Duodenal mucosa (tissue), 2 donors: ENCODE measurements at regions not wholly inside any gene's neighbourhood (a gene's known extent, or its start where the extent isn't known, plus 50 kb on each side); places are given as distances from the start of the nearest gene placed in this dataset.

Experiments used
- H3K27ac ChIP-seq: one replicate; pipeline ENCODE4 v1.7.0; 2013; ENCODE audit warnings: low read depth, low read length
- H3K27me3 ChIP-seq, 2 donors: one replicate each; pipeline ENCODE4 v1.7.0; 2013; ENCODE audit warnings: low read length in 2 of 2, control low read depth in 1 of 2; ENCODE audit not compliant: insufficient read depth in 2 of 2, control insufficient read depth in 1 of 2
- H3K36me3 ChIP-seq, 2 donors: one replicate each; pipeline ENCODE4 v1.7.0; 2013; ENCODE audit warnings: low read length in 2 of 2, control low read depth in 1 of 2; ENCODE audit not compliant: insufficient read depth in 2 of 2, control insufficient read depth in 1 of 2
- H3K4me1 ChIP-seq, 2 donors: one replicate each; pipeline ENCODE4 v1.7.0; 2013; ENCODE audit warnings: low read length in 2 of 2, control low read depth in 1 of 2; ENCODE audit not compliant: insufficient read depth in 2 of 2, control insufficient read depth in 1 of 2
- H3K4me3 ChIP-seq, 2 donors: one replicate each; pipeline ENCODE4 v1.7.0; 2013; ENCODE audit warnings: low read length in 2 of 2, low read depth in 1 of 2
- H3K9ac ChIP-seq, 2 donors: one replicate each; pipeline ENCODE4 v1.7.0; 2013; ENCODE audit warnings: low read length in 2 of 2, low read depth in 1 of 2
- H3K9me3 ChIP-seq, 2 donors: one replicate each; pipeline ENCODE4 v1.7.0; 2013; ENCODE audit warnings: low read length in 2 of 2, control low read depth in 1 of 2; ENCODE audit not compliant: control insufficient read depth in 1 of 2

DNA sequence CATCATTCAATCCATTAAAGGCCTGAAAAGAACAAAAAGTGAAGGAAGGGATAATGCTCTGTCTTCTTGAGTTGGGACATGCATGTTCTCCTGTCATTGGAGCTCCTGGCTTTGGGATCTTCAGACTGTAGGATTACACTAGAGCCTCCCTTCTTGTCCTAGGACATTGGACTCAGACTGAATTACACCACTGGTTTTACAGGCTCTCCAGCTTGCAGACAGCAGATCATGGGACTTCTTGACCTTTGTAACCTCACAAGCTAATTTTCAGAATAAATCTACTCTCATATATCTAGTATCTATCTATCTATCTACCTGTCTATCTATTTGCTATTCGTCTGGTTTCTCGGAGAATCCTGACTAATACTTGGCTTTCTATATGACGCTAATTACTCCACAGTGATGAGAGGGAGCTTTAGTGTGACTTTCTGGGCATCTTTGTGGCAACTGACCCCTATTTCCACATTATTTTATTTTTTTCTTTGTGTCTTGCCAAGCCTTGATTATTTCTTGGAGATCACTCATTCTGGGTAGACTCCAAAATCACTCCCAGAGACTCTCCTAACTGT lies 151.9 kb upstream of the ZNF184 start:
- H3K4me1 ChIP-seq: no peaks in the 10 kb centered on the region
- H3K27ac ChIP-seq: no peak overlapping the region
- H3K4me3 ChIP-seq: no peak overlapping the region
- peaks cover 6 to 7% of the 10 kb centered on the region in 2 donors for H3K27me3 ChIP-seq
- no peak overlapping the region for H3K9ac ChIP-seq
- no peaks in the 10 kb centered on the region for H3K9me3 ChIP-seq
- no peaks in the 10 kb centered on the region for H3K36me3 ChIP-seq

DNA sequence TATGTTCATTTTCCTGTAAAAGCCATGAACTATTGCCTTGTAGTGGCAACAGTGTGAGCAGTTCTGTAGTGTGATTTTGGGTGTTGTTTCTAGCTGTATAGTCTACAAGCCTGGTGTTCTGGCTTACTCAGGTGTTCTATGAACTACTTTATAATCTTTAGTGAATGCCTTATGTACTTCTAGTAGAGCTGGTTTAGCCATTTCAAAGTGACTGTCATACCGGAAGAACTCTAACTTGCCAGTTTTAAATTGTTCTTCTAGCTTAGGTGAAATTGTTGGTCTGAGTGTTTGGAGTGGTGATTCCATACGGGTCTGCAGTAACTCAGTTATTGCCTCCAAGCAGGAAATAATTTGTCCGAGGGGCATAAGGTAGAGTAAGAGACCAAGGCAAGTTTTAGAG lies 150.2 kb upstream of the ZNF184 start:
- H3K9ac ChIP-seq: no peak overlapping the region
- H3K27ac ChIP-seq: no peak overlapping the region
- H3K27me3 ChIP-seq: peaks cover 7 to 9% of the 10 kb centered on the region in 2 donors
- no peaks in the 10 kb centered on the region for H3K36me3 ChIP-seq
- H3K4me1 ChIP-seq: peaks cover 0 to 2% of the 10 kb centered on the region in 2 donors
- H3K4me3 ChIP-seq: peak overlapping the region in 1 of 2 donors; percentile 0
- no peaks in the 10 kb centered on the region for H3K9me3 ChIP-seq

DNA sequence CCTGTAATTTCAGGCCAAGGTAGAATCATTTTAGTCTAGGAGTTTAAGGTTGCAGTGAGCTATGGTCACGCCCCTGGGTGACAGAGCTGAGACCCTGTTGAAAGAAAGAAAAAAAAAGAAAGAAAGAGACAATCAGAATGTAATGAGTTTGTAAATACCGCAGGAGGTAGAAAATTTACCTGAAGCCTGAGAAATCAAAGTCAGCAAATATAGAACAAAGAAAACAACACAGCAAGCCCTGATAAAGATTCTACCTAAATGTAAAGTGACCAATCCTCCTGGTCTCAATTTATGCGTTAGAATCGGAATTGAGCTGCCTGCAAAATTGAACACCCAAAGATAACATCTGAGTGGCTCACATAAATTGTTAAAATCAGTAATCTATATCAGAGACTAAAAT lies 146.5 kb upstream of the ZNF184 start:
- Histone ChIP-seq H3K9ac (no peak overlapping the region), H3K27me3 (peaks cover 14 to 20% of the 10 kb centered on the region in 2 donors), H3K4me1 (peaks cover 0 to 11% of the 10 kb centered on the region in 2 donors), H3K36me3 (no peaks in the 10 kb centered on the region), H3K27ac (no peak overlapping the region), H3K4me3 (no peak overlapping the region), H3K9me3 (no peaks in the 10 kb centered on the region)

DNA sequence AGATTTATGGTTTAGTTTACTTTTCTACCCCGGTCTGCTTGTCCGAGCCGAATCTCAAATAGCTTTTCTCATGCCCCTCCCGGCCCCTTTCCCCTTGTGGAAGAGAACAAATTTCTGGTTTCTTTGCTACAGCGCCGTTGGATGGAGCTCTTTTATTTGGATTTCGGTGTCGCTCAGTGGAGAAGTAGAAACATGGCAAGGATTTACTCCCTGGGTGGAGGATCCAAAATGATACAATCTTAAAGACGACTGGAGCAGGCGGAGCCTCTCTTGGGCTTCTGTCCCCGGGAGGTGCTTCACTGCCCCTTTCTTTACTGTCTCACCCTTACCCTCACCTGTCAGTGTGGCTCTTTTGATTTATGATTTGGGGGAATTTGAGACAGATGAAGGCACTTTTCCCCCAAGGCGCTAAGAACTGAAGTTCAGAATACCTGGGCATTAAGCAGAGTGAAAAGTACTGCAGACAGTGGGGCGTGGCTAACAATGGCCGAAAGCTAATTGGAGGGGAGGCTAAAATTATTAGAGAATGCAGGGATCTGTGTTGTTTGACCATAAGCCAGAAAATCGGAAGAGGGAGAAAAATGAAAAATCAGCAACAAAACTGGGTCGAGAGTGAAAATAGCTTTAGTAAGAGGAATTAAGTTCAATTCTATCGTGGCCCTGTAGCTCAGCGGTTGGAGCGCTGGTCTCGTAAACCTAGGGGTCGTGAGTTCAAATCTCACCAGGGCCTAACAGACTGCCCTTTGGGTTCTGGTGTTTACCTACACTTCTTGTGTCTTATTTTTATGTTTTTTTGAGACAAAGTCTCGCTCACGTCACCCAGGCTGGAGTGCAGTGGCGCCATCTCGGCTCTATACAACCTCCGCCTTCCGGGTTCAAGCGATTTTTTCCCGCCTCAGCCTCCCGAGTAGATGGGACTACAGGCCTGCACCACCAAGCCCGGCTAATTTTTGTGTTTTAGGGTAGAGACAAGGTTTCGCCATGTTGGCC lies 145.1 kb upstream of the ZNF184 start:
- H3K9ac ChIP-seq: no peak overlapping the region
- no peaks in the 10 kb centered on the region for H3K36me3 ChIP-seq
- peak overlapping the region; percentile 55 to 62 for H3K4me3 ChIP-seq
- H3K4me1 ChIP-seq: peaks cover 0 to 11% of the 10 kb centered on the region in 2 donors
- peaks cover 14 to 20% of the 10 kb centered on the region in 2 donors for H3K27me3 ChIP-seq
- no peaks in the 10 kb centered on the region for H3K9me3 ChIP-seq
- H3K27ac ChIP-seq: no peak overlapping the region

DNA sequence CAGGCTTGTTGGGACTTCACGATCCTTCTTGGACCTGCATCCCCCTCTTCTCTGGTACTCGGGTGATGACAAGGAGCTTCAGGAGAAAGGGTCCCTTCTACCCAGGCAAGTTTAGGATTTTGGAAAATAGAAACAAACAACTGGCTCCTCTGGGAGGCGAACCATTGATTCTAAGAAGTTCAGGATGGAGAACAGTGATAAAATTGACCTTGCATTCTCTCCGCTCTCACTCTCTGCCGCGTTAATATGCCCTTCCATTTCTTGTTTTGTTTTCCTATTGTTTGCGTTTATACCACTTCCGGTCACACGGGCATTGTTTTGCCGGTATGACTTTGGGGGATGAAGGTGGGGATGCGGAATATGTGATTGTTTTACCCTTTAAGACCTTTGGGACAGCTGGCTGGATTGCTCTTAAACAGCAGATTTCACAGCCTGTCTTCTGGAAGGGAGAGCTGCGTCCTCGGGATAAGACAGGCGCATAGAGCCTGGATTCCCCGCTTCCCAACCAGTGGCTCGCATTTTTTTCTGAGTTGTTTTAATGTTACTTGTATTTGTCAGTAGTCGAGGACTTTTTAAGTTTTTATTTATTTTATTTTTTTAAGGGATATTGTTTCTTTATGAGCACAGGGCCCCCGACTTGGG lies 144.3 kb upstream of the ZNF184 start:
- H3K9me3 ChIP-seq: no peaks in the 10 kb centered on the region
- peak overlapping the region; percentile 55 to 62 for H3K4me3 ChIP-seq
- no peaks in the 10 kb centered on the region for H3K36me3 ChIP-seq
- H3K9ac ChIP-seq: peak overlapping the region in 1 of 2 donors; percentile 11
- H3K27ac ChIP-seq: no peak overlapping the region
- H3K27me3 ChIP-seq: peaks cover 14 to 20% of the 10 kb centered on the region in 2 donors
- H3K4me1 ChIP-seq: peaks cover 0 to 11% of the 10 kb centered on the region in 2 donors

DNA sequence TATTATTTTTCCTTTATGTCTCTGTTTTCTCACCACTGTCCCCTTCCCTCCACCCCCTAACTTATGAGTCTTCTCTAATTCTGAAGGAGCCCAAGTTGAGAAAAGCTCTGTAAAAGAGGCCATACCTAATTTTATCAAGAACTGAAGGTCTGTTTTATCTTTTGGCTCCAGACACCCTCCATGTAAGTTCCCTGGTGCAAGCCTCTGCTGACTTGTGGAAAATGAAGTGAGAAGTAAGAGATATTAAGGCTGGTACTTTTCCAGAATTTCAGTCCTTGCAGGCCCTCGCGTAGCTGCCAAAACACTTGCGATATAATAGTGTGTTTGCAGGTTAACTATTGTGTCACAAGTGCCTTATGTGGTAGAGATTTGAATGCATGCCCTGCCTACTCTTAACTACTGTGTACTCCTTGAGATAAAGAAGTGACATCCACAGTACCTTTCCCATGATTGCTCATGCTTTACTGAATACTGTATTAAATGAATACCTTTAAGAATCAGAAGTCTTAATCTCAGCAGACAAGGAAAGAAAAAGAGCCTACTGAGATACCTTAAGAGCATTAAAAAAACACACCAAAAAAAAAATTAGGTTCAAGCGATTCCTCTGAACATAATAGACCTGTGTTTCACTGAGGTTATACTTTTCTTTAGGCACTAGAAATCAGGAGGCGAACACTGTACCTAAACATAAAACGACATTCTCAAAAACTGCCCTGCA lies 143.6 kb upstream of the ZNF184 start:
- Histone ChIP-seq H3K4me3 (peak overlapping the region; percentile 48 to 62), H3K4me1 (peaks cover 0 to 11% of the 10 kb centered on the region in 2 donors), H3K27me3 (peaks cover 14 to 17% of the 10 kb centered on the region in 2 donors), H3K9ac (no peak overlapping the region), H3K36me3 (no peaks in the 10 kb centered on the region), H3K27ac (no peak overlapping the region), H3K9me3 (no peaks in the 10 kb centered on the region)

DNA sequence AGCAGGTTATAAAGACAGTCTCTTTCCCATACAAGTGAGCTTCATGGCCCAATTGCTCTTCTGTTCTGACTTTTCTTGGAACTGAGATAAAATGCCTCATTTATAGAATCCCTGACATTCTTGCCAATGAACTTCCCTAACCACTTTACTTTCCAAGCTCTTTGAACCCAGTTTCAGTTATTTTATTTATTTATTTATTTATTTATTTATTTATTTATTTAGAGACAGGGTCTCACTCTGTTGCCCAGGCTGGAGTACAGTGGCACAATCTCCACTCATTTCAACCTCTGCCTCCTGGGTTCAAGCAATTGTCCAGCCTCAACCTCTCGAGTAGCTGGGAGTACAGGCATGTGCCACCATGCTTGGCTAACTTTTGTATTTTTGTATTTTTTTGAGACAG lies 138.5 kb upstream of the ZNF184 start:
- Histone ChIP-seq H3K9me3 (no peaks in the 10 kb centered on the region), H3K36me3 (no peaks in the 10 kb centered on the region), H3K9ac (no peak overlapping the region), H3K4me3 (no peak overlapping the region), H3K27me3 (peaks cover 2 to 4% of the 10 kb centered on the region in 2 donors), H3K4me1 (no peaks in the 10 kb centered on the region), H3K27ac (no peak overlapping the region)

DNA sequence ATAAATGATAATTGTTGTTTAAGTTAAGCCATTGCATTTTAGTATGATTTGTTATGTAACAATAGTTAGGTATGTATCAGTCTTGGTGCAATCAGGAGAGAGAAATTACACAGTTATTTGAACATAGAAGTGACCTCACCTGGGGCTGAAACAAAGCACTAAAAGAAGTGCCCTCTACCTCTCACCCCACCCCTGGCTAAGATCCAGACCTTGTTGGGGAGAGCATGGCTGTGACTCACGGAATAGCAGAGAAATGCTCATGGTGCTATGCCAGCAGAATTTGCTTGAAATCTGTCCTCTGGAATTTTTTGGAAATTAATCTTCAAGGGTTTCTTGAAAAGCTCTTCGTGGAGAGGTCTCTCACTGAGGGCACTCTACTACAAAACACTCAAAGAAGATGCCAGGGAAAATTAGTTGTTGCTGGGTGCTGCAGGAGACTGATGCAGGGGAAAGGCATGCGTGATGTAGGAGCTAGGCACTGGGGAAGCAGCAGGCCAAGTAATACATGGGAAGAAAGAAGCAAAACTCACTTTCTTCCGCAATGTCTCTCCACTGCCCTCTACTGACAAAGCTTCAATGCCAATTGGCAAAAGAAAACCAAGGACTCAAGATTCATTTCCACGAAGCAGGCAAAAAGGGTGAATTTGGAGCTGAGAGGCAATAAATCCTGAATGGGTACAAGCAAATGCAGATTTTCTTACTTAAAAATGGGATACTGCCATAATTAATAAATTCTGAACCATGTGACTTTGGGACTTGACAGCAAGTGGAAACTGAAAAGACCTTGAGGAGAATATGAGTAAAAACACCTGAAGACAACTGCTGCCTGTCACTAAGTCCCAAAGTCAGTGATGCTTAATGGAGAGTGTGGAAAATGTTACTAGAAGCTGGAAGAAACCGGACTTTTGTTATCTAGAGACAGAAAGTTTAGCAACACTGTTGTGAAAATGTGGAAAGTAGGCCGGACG lies 136.3 kb upstream of the ZNF184 start:
- peaks cover 18 to 23% of the 10 kb centered on the region in 2 donors for H3K27me3 ChIP-seq
- H3K9me3 ChIP-seq: no peaks in the 10 kb centered on the region
- H3K4me3 ChIP-seq: no peak overlapping the region
- H3K9ac ChIP-seq: no peak overlapping the region
- H3K4me1 ChIP-seq: no peaks in the 10 kb centered on the region
- no peak overlapping the region for H3K27ac ChIP-seq
- no peaks in the 10 kb centered on the region for H3K36me3 ChIP-seq
